Transverse colon (tissue), 4 donors: ENCODE measurements at regions not wholly inside any gene's neighbourhood (a gene's known extent, or its start where the extent isn't known, plus 50 kb on each side); places are given as distances from the start of the nearest gene placed in this dataset.
"Not testable (repeated sequence)": the region's sequence is repeated elsewhere in the genome, so short reads cannot be mapped to it uniquely, and the experiment has no call there.

Experiments used
- DNase-seq: peaks from one replicate; pipeline ENCODE4 v3.0.0-alpha.2; 2019
- H3K27ac ChIP-seq, 4 donors: fragments of 200-600 bp; sonication (generic); 2 replicates each; pipeline ENCODE4 v1.5.1; 2016 to 2018; ENCODE audit warnings: inconsistent platforms in 4 of 4
- H3K27me3 ChIP-seq: fragments of 200-600 bp; sonication (generic); 2 replicates; pipeline ENCODE4 v1.5.1; 2017; ENCODE audit warnings: inconsistent platforms
- H3K36me3 ChIP-seq, 4 donors: fragments of 200-600 bp; sonication (generic); 2 replicates each; pipeline ENCODE4 v1.5.1; 2017 to 2019; ENCODE audit warnings: inconsistent platforms in 4 of 4
- H3K4me1 ChIP-seq, 4 donors: fragments of 200-600 bp; sonication (generic); 2 replicates each; pipeline ENCODE4 v1.5.1; 2017 to 2020; ENCODE audit warnings: inconsistent platforms in 4 of 4
- H3K4me3 ChIP-seq, 4 donors: fragments of 200-600 bp; sonication (generic); 1 replicate in 1 of 4; 2 replicates in 3 of 4; pipeline versions ENCODE4 v1.5.1 to v1.6.1; 2017 to 2019; ENCODE audit warnings: inconsistent platforms in 4 of 4
- H3K9me3 ChIP-seq, 2 donors: fragments of 200-600 bp; sonication (generic); 2 replicates each; pipeline ENCODE4 v1.5.1; 2017 to 2019; ENCODE audit warnings: inconsistent platforms in 2 of 2
- EP300 ChIP-seq: sonication (generic); formaldehyde crosslinking; IDR thresholded peaks from one replicate; pipeline ENCODE4 v1.6.1; 2017; ENCODE audit warnings: antibody characterized with exemption, low read depth
- POLR2A ChIP-seq: fragments of 450-650 bp; IDR thresholded peaks from one replicate; pipeline ENCODE4 v1.6.1; 2016; ENCODE audit warnings: antibody characterized with exemption, mild to moderate bottlenecking, moderate library complexity
- POLR2AphosphoS5 ChIP-seq, 3 donors: sonication (generic); formaldehyde crosslinking; IDR thresholded peaks; one replicate each; pipeline ENCODE4 v1.6.1; 2016; ENCODE audit warnings: antibody characterized with exemption in 3 of 3
- WGBS, 2 donors: methylation state at CpG; one replicate each; pipeline ENCODE4 v1.1.5; 2018; ENCODE audit warnings: low coverage in 1 of 2; 5-methylcytosine and 5-hydroxymethylcytosine counted together
- in situ Hi-C, 4 donors: fragments of 200-750 bp; cut with MboI; loops; one replicate each; pipeline versions ENCODE4 v1.15.0 to v1.15.1; 2017; ENCODE audit warnings: low sequenced_read_pairs in 3 of 4, low pct_ligation_motif_present in 1 of 4, low pct_unique_long_range_greater_than_20kb in 1 of 4
- intact Hi-C: fragments of 100-400 bp; cut with DNase I; formaldehyde crosslinking; loops from one replicate; pipeline ENCODE4 v1.15.1; 2023; ENCODE audit warnings: low total_unique reads
- TF ChIP-seq, protein P1 (sequence below), 5 experiments: fragments of 200-600 bp in 3 of 5; fragments of 450-650 bp in 2 of 5; sonication (generic) in 3 of 5; IDR thresholded peaks; 1 replicate in 2 of 5; 2 replicates in 3 of 5; pipeline ENCODE4 v1.5.1; 2016 to 2017; ENCODE audit warnings: antibody characterized with exemption in 5 of 5, inconsistent platforms in 3 of 5, mild to moderate bottlenecking in 2 of 5, moderate library complexity in 1 of 5

DNA sequence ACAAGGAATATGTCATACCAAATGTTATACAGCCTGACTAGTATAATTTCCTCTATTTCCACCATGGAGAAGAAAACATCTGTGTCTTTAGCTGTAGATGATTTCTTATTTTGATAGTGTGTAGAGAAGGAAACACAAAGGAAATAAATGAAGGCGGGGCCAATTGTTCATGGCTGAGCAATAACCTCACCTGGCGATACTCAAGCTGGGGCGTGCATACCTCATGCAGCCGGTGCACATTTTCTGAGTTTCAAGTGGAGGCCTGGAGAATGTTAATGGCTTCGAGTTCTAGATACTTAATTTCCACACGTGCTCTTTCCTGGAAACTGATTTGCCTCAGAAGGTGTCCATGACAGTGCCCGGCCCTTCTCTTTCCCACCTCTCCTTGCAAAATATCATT lies 127.4 kb upstream of the TAF11L2 start:
- intact Hi-C loops (no loop called here), in situ Hi-C loops (no loop called here)
- no peaks in the 10 kb centered on the region for H3K4me1 ChIP-seq
- no peaks in the 10 kb centered on the region for H3K36me3 ChIP-seq
- no peak for DNase-seq
- WGBS, 2 donors, result 74 to 75% methylated on average over 7 of the region's 7 CpGs
- no peaks in the 10 kb centered on the region for H3K9me3 ChIP-seq
- H3K27me3 ChIP-seq, result no peaks in the 10 kb centered on the region
- TF ChIP-seq POLR2A, result no peak
- no peak for TF ChIP-seq POLR2AphosphoS5 (IDR thresholded peaks at IDR 0.05)
- TF ChIP-seq, protein P1, sequence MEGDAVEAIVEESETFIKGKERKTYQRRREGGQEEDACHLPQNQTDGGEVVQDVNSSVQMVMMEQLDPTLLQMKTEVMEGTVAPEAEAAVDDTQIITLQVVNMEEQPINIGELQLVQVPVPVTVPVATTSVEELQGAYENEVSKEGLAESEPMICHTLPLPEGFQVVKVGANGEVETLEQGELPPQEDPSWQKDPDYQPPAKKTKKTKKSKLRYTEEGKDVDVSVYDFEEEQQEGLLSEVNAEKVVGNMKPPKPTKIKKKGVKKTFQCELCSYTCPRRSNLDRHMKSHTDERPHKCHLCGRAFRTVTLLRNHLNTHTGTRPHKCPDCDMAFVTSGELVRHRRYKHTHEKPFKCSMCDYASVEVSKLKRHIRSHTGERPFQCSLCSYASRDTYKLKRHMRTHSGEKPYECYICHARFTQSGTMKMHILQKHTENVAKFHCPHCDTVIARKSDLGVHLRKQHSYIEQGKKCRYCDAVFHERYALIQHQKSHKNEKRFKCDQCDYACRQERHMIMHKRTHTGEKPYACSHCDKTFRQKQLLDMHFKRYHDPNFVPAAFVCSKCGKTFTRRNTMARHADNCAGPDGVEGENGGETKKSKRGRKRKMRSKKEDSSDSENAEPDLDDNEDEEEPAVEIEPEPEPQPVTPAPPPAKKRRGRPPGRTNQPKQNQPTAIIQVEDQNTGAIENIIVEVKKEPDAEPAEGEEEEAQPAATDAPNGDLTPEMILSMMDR (IDR thresholded peaks at IDR 0.05), result no peak
- TF ChIP-seq EP300, result no peak
- H3K27ac ChIP-seq, result no peak overlapping the region
- H3K4me3 ChIP-seq, result no peak overlapping the region

GRCh38 chr5:17373406-17373805 lies 124.6 kb upstream of the TAF11L2 start:
- intact Hi-C loops, result no loop called here
- TF ChIP-seq EP300 (no peak), POLR2AphosphoS5 (IDR thresholded peaks at IDR 0.05) (no peak), POLR2A (no peak)
- TF ChIP-seq, protein P1 (IDR thresholded peaks at IDR 0.05), result no peak
- no peaks in the 10 kb centered on the region for H3K4me1 ChIP-seq
- H3K36me3 ChIP-seq, result no peaks in the 10 kb centered on the region
- no peak overlapping the region for H3K4me3 ChIP-seq
- in situ Hi-C loops, result no loop called here
- H3K27ac ChIP-seq, result no peak overlapping the region
- H3K27me3 ChIP-seq, result no peaks in the 10 kb centered on the region
- 68 to 74% methylated on average over 5 of the region's 5 CpGs for WGBS, 2 donors
- no peaks in the 10 kb centered on the region for H3K9me3 ChIP-seq
- no peak for DNase-seq

DNA sequence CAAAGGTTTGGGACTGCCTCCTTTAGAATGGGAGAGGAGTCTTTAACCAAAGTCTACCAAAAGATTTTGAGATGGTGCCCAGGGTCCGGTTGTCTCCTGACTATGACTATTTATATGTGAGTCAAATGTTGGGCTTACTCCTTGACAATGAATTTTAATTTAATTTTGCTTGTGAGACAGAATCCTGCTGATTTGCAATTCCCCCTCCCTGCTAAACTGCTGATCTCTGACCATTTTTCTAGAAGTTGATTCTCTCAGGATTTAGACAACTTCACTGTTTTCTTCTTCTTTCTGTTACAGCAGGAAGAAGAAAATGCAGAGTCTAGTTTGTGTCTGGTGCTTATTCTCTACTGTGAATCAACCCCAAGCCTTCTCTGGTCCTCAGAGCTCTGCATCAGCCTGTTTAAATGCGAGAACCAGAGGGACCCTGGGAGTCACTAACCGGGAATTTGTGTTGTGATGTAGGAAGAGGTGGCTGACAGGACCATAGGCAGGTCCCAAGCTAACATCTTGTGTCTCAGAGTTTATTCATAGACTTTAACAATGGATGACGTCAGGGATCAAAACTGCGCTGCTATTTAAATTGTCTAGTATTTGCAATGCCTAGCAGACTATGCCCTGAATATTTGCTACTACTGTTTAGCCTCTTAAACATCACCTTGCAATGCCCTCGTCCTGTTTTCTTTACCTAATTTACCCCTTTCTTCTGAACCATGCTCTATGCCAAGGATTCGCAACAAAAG lies 124.0 kb upstream of the TAF11L2 start:
- DNase-seq, result no peak
- H3K9me3 ChIP-seq, result no peaks in the 10 kb centered on the region
- H3K27me3 ChIP-seq, result no peaks in the 10 kb centered on the region
- in situ Hi-C loops (no loop called here), intact Hi-C loops (no loop called here)
- no peaks in the 10 kb centered on the region for H3K4me1 ChIP-seq
- TF ChIP-seq POLR2AphosphoS5 (IDR thresholded peaks at IDR 0.05) (no peak), POLR2A (no peak), EP300 (no peak)
- TF ChIP-seq, protein P1 (IDR thresholded peaks at IDR 0.05), result no peak
- 44 to 83% methylated on average over 1 to 7 of the region's 7 CpGs for WGBS, 2 donors
- H3K36me3 ChIP-seq, result no peaks in the 10 kb centered on the region
- H3K4me3 ChIP-seq, result no peak overlapping the region
- H3K27ac ChIP-seq, result no peak overlapping the region

DNA sequence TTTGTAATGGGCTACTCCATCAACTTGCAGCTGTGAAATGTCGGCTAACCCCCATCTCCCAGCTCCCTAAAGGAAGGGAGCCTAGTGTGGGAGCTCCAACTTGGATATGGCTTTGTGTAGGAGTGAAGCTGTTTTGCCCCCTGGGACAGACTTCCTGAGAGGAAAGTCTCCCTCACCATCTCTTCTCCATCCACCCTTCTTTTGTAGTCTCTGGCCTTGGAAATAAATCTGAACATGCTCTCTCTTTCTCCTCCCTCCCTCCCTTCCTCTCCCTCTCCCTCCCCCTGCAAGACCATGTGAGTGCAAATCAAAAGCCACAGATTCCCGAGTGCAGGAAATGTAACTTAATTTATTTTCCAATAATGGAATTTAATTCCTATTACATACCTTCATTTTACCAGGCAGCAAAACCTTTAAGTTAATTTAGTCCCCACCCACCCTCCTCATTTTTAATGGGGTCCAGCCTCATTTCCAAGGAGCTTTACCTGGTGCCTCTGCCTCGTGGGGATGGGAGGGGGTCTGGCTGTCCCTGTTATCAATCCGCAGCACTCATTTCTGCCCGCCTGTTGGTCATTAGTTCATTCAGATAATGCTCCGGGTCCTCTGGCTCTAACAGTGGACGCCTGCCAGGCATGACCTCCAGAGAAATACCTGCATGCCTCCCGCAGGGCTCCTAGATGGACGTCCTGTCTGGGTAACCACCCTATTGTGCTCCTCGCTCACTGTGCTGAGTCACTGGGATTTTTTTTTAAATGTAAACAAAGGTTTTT lies 122.9 kb upstream of the TAF11L2 start:
- no peak overlapping the region for H3K27ac ChIP-seq
- in situ Hi-C loops, result no loop called here
- H3K9me3 ChIP-seq, result no peaks in the 10 kb centered on the region
- DNase-seq, result no peak
- no peaks in the 10 kb centered on the region for H3K27me3 ChIP-seq
- intact Hi-C loops, result no loop called here
- WGBS, 2 donors, result 59 to 62% methylated on average over 2 to 10 of the region's 10 CpGs
- no peak overlapping the region for H3K4me3 ChIP-seq
- H3K36me3 ChIP-seq, result no peaks in the 10 kb centered on the region
- H3K4me1 ChIP-seq, result no peaks in the 10 kb centered on the region
- TF ChIP-seq POLR2AphosphoS5 (IDR thresholded peaks at IDR 0.05) (no peak), EP300 (no peak), POLR2A (no peak)
- TF ChIP-seq, protein P1 (IDR thresholded peaks at IDR 0.05), result no peak

DNA sequence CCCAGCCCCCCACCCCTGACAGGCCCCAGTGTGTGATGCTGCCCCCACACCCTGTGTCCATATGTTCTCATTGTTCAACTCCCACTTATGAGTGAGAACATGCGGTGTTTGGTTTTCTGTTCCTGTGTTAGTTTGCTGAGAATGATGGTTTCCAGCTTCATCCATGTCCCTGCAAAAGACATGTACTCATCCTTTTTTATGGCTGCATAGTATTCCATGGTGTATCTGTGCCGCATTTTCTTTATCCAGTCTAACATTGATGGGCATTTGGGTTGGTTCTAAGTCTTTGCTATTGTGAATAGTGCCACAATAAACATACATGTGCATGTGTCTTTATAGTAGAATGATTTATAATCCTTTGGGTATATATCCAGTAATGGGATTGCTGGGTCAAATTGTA lies 122.1 kb upstream of the TAF11L2 start:
- H3K27ac ChIP-seq, in situ Hi-C loops, DNase-seq, H3K36me3 ChIP-seq, H3K9me3 ChIP-seq, intact Hi-C loops, H3K4me3 ChIP-seq, H3K4me1 ChIP-seq, H3K27me3 ChIP-seq: not testable (repeated sequence)
- WGBS, 2 donors, result 94% methylated on average over 2 of the region's 2 CpGs; no CpG with 5 or more reads in 1 of the 2 donors
